PFSK-1 (cell line): ENCODE measurements at regions not wholly inside any gene's neighbourhood (a gene's known extent, or its start where the extent isn't known, plus 50 kb on each side); places are given as distances from the start of the nearest gene placed in this dataset.

Experiments
- FOXP2 ChIP-seq: optimal IDR thresholded peaks from 2 replicates; pipeline ENCODE3; 2011; ENCODE audit warnings: borderline replicate concordance, control low read depth, inconsistent platforms; ENCODE audit not compliant: insufficient read depth; ENCODE audit errors: extremely low read length, extremely low read depth
- POLR2AphosphoS5 ChIP-seq: IDR thresholded peaks from 2 replicates; pipeline ENCODE4 v1.6.1; 2012; ENCODE audit warnings: low read depth, mild to moderate bottlenecking, control low read depth, low read length, moderate library complexity
- SIN3A ChIP-seq: IDR thresholded peaks from 2 replicates; pipeline ENCODE4 v1.6.1; 2012; ENCODE audit warnings: mild to moderate bottlenecking, low read length, moderate library complexity, borderline replicate concordance; ENCODE audit not compliant: insufficient read depth
- TAF1 ChIP-seq: IDR thresholded peaks from 2 replicates; pipeline ENCODE4 v1.6.1; 2012; ENCODE audit warnings: low read length, control low read depth, borderline replicate concordance; ENCODE audit not compliant: insufficient read depth
- TF ChIP-seq, protein P1 (sequence below), 2 experiments: IDR thresholded peaks; 2 replicates each; pipeline versions ENCODE4 v1.6.1 to v1.8.0; 2011 to 2012; ENCODE audit warnings: low read depth in 2 of 2, low read length in 2 of 2, control low read depth in 1 of 2, inconsistent platforms in 1 of 2, mild to moderate bottlenecking in 1 of 2, moderate library complexity in 1 of 2; ENCODE audit not compliant: insufficient read depth in 1 of 2

GRCh38 chr6:125375013-125375412 lies 73.2 kb upstream of the HDDC2 start:
- no peak for TF ChIP-seq SIN3A
- TF ChIP-seq, protein P1, sequence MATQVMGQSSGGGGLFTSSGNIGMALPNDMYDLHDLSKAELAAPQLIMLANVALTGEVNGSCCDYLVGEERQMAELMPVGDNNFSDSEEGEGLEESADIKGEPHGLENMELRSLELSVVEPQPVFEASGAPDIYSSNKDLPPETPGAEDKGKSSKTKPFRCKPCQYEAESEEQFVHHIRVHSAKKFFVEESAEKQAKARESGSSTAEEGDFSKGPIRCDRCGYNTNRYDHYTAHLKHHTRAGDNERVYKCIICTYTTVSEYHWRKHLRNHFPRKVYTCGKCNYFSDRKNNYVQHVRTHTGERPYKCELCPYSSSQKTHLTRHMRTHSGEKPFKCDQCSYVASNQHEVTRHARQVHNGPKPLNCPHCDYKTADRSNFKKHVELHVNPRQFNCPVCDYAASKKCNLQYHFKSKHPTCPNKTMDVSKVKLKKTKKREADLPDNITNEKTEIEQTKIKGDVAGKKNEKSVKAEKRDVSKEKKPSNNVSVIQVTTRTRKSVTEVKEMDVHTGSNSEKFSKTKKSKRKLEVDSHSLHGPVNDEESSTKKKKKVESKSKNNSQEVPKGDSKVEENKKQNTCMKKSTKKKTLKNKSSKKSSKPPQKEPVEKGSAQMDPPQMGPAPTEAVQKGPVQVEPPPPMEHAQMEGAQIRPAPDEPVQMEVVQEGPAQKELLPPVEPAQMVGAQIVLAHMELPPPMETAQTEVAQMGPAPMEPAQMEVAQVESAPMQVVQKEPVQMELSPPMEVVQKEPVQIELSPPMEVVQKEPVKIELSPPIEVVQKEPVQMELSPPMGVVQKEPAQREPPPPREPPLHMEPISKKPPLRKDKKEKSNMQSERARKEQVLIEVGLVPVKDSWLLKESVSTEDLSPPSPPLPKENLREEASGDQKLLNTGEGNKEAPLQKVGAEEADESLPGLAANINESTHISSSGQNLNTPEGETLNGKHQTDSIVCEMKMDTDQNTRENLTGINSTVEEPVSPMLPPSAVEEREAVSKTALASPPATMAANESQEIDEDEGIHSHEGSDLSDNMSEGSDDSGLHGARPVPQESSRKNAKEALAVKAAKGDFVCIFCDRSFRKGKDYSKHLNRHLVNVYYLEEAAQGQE (IDR thresholded peaks at IDR 0.05; ENCODE audit: insufficient read depth in 1 of 2, low read depth in 2 of 2, low read length in 2 of 2): no peak
- no peak for TF ChIP-seq FOXP2
- TF ChIP-seq POLR2AphosphoS5: no peak
- TF ChIP-seq TAF1: no peak

DNA sequence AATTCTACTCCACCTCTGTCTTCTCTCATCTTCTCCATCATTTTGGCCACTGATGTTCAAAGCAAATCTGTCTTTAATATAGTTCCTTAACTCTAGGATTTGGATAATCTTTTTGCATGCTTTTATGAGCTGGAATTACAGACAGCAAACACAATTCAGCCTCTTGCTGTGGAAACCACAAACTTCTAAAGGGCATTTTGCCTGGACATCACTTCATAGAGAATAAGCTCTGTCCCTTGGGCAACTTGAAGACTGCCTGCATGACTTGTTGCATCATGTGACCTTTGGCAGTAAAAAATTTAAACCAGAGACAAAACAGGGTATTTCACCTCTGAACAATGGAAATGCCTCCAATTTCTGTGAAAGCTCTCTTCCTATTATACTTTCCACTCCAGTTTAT lies 74.1 kb upstream of the HDDC2 start:
- TF ChIP-seq, protein P1 (IDR thresholded peaks at IDR 0.05; ENCODE audit: insufficient read depth in 1 of 2, low read depth in 2 of 2, low read length in 2 of 2): no peak
- TF ChIP-seq TAF1 (no peak), FOXP2 (no peak), POLR2AphosphoS5 (no peak)

GRCh38 chr6:125377621-125378020 lies 75.9 kb upstream of the HDDC2 start:
- no peak for TF ChIP-seq TAF1
- no peak for TF ChIP-seq POLR2AphosphoS5
- TF ChIP-seq SIN3A: no peak
- no peak for TF ChIP-seq FOXP2
- TF ChIP-seq, protein P1 (IDR thresholded peaks at IDR 0.05; ENCODE audit: insufficient read depth in 1 of 2, low read depth in 2 of 2, low read length in 2 of 2): no peak

DNA sequence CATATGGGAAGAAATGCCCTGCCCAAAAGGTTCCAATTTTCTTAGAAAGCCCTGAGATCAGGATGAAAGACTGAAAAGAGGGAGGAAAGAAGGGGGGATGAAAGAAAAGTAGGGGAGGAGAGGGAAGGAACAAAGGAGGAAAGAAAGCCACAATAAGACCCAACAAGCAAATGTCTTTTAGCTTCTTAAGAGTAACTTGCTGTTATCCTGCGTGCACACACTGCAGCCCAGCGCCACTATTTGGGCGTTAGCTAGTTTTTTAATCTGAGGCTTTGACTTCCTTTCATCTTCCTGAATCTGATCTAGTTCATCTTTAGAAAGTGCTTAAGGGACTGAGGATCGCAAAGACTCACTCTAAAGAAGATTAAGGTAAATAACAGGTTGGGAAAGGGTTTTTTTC lies 77.4 kb upstream of the HDDC2 start:
- TF ChIP-seq TAF1 (no peak), FOXP2 (no peak), POLR2AphosphoS5 (no peak), SIN3A (no peak)
- TF ChIP-seq, protein P1 (IDR thresholded peaks at IDR 0.05; ENCODE audit: insufficient read depth in 1 of 2, low read depth in 2 of 2, low read length in 2 of 2): no peak

DNA sequence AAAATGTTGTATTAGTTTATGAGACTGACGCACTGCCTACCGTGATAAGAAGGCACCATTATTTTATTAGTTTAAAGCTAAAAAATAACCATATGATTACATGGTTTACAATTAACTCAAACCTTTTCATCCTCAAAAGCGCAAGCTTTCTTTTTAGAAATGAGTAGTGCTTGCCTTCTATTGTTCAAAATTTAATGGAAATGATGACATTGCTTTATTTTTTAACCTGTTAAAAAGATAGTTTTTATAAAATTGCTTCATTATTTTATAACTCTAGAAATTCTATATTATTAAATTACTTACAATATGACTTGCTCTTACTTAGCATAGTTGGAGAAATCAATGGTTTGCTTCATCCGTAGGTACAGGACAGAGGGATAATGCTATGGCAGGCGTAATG lies 78.7 kb upstream of the HDDC2 start:
- TF ChIP-seq SIN3A (no peak), POLR2AphosphoS5 (no peak), TAF1 (no peak)
- TF ChIP-seq, protein P1 (IDR thresholded peaks at IDR 0.05; ENCODE audit: insufficient read depth in 1 of 2, low read depth in 2 of 2, low read length in 2 of 2): no peak
